Spleen (tissue), 7 donors: ENCODE measurements at regions not wholly inside any gene's neighbourhood (a gene's known extent, or its start where the extent isn't known, plus 50 kb on each side); places are given as distances from the start of the nearest gene placed in this dataset.

Experiments
- CTCF ChIP-seq, 11 experiments: fragments of 200-600 bp in 7 of 11; fragments of 450-650 bp in 4 of 11; sonication (generic) in 4 of 11; IDR thresholded peaks in 8 of 11; conservative IDR thresholded peaks in 3 of 11; 1 replicate in 7 of 11; 2 replicates in 4 of 11; pipeline versions ENCODE4 v1.4.0 to v1.8.0; 2016 to 2021; ENCODE audit warnings: antibody characterized with exemption in 11 of 11, inconsistent platforms in 4 of 11, mild to moderate bottlenecking in 1 of 11
- POLR2A ChIP-seq, 3 donors: fragments of 450-650 bp; IDR thresholded peaks; one replicate each; pipeline ENCODE4 v1.5.1; 2017; ENCODE audit warnings: antibody characterized with exemption in 3 of 3, mild to moderate bottlenecking in 1 of 3
- POLR2AphosphoS5 ChIP-seq, 3 donors: sonication (generic); formaldehyde crosslinking; IDR thresholded peaks; one replicate each; pipeline ENCODE4 v1.5.1; 2017; ENCODE audit warnings: antibody characterized with exemption in 3 of 3
- donor health status: DM: no; HTN: no; CAD: no; lungs with moderate emphysema.
- donor health status: DM: no; HTN: no; CAD: no.
- donor health status: DM: no; HTN: no; CAD: no.

GRCh38 chr10:78730754-78731153 lies 338.0 kb upstream of the ZMIZ1 start:
- TF ChIP-seq CTCF (IDR thresholded peaks at IDR 0.05 in 8 of 11, conservative IDR thresholded peaks at IDR 0.05 in 3 of 11) (no peak), POLR2A (IDR thresholded peaks at IDR 0.05) (no peak), POLR2AphosphoS5 (IDR thresholded peaks at IDR 0.05) (no peak)
